Thyroid gland (tissue), 4 donors: ENCODE measurements at regions not wholly inside any gene's neighbourhood (a gene's known extent, or its start where the extent isn't known, plus 50 kb on each side); places are given as distances from the start of the nearest gene placed in this dataset.

Experiments
- POLR2A ChIP-seq, 2 donors: fragments of 450-650 bp; IDR thresholded peaks; one replicate each; pipeline ENCODE4 v1.6.1; 2017; ENCODE audit warnings: antibody characterized with exemption in 2 of 2, mild to moderate bottlenecking in 2 of 2, moderate library complexity in 1 of 2
- TF ChIP-seq, protein P1 (sequence below), 6 experiments: fragments of 200-600 bp in 3 of 6; fragments of 450-650 bp in 3 of 6; sonication (generic) in 3 of 6; IDR thresholded peaks; one replicate each; pipeline ENCODE4 v1.5.1; 2016 to 2019; ENCODE audit warnings: antibody characterized with exemption in 6 of 6, mild to moderate bottlenecking in 2 of 6, inconsistent platforms in 1 of 6, moderate library complexity in 1 of 6

DNA sequence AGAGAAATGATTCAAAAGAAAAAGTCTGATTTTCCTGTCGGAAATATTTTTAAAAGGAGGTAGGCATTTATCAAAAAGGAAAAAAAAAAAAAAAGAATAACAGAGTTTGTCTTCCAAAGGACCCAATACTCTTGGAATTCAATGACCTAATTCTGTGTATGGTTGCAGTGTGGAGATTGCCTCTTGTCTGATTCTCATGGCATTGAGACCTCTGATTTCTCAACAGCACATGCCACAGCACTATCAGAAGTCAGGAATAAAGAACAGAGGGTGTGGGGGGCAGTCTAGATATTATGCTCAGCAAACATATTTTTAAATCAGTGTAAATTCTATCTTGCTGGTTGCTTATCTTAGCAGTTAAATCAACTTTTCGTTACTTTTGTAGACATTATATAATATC lies 81.3 kb upstream of the SOX9 start:
- TF ChIP-seq, protein P1, sequence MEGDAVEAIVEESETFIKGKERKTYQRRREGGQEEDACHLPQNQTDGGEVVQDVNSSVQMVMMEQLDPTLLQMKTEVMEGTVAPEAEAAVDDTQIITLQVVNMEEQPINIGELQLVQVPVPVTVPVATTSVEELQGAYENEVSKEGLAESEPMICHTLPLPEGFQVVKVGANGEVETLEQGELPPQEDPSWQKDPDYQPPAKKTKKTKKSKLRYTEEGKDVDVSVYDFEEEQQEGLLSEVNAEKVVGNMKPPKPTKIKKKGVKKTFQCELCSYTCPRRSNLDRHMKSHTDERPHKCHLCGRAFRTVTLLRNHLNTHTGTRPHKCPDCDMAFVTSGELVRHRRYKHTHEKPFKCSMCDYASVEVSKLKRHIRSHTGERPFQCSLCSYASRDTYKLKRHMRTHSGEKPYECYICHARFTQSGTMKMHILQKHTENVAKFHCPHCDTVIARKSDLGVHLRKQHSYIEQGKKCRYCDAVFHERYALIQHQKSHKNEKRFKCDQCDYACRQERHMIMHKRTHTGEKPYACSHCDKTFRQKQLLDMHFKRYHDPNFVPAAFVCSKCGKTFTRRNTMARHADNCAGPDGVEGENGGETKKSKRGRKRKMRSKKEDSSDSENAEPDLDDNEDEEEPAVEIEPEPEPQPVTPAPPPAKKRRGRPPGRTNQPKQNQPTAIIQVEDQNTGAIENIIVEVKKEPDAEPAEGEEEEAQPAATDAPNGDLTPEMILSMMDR (IDR thresholded peaks at IDR 0.05), result no peak
- no peak for TF ChIP-seq POLR2A (IDR thresholded peaks at IDR 0.05)
